Ishikawa (cell line): ENCODE measurements at regions not wholly inside any gene's neighbourhood (a gene's known extent, or its start where the extent isn't known, plus 50 kb on each side); places are given as distances from the start of the nearest gene placed in this dataset.

Experiments used
- CEBPB ChIP-seq: IDR thresholded peaks from 2 replicates; pipeline ENCODE4 v1.6.1; 2012
- CREB1 ChIP-seq: IDR thresholded peaks from 2 replicates; pipeline ENCODE4 v1.6.1; 2012; ENCODE audit warnings: low read depth
- EGR1 ChIP-seq: IDR thresholded peaks from 2 replicates; pipeline ENCODE4 v1.6.1; 2012
- EP300 ChIP-seq: IDR thresholded peaks from 2 replicates; pipeline ENCODE4 v1.6.1; 2012; ENCODE audit warnings: borderline replicate concordance
- FOXM1 ChIP-seq: IDR thresholded peaks from 2 replicates; pipeline ENCODE4 v1.6.1; 2012; ENCODE audit warnings: low read depth, borderline replicate concordance
- NFIC ChIP-seq: IDR thresholded peaks from 2 replicates; pipeline ENCODE4 v1.6.1; 2012
- RAD21 ChIP-seq: IDR thresholded peaks from 2 replicates; pipeline ENCODE4 v1.6.1; 2012; ENCODE audit warnings: low read depth
- REST ChIP-seq: IDR thresholded peaks from 2 replicates; pipeline ENCODE4 v1.6.1; 2012; ENCODE audit warnings: low read depth, mild to moderate bottlenecking
- TAF1 ChIP-seq: IDR thresholded peaks from 2 replicates; pipeline ENCODE4 v1.6.1; 2012; ENCODE audit warnings: low read depth, mild to moderate bottlenecking
- TCF12 ChIP-seq: IDR thresholded peaks from 2 replicates; pipeline ENCODE4 v1.6.1; 2012; ENCODE audit warnings: low read depth
- TEAD4 ChIP-seq: IDR thresholded peaks from 2 replicates; pipeline ENCODE4 v1.6.1; 2012
- YY1 ChIP-seq: IDR thresholded peaks from 2 replicates; pipeline ENCODE4 v1.6.1; 2012; ENCODE audit warnings: low read depth
- ZBTB7A ChIP-seq: IDR thresholded peaks from 2 replicates; pipeline ENCODE4 v1.6.1; 2012; ENCODE audit warnings: low read depth
- TF ChIP-seq, protein P1 (sequence below): IDR thresholded peaks from 2 replicates; pipeline ENCODE4 v1.6.1; 2012
- TF ChIP-seq, protein P2 (sequence below): IDR thresholded peaks from 2 replicates; pipeline ENCODE4 v1.6.1; 2012

- no peak for TF ChIP-seq ZBTB7A
- TF ChIP-seq TCF12: no peak
- no peak for TF ChIP-seq TAF1
- TF ChIP-seq NFIC: no peak
- TF ChIP-seq EP300: no peak
- no peak for TF ChIP-seq TEAD4
- TF ChIP-seq FOXM1: no peak
- TF ChIP-seq, protein P1, sequence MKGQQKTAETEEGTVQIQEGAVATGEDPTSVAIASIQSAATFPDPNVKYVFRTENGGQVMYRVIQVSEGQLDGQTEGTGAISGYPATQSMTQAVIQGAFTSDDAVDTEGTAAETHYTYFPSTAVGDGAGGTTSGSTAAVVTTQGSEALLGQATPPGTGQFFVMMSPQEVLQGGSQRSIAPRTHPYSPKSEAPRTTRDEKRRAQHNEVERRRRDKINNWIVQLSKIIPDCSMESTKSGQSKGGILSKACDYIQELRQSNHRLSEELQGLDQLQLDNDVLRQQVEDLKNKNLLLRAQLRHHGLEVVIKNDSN: no peak
- TF ChIP-seq REST: no peak
- no peak for TF ChIP-seq RAD21
- no peak for TF ChIP-seq CREB1
- no peak for TF ChIP-seq CEBPB
- TF ChIP-seq, protein P2, sequence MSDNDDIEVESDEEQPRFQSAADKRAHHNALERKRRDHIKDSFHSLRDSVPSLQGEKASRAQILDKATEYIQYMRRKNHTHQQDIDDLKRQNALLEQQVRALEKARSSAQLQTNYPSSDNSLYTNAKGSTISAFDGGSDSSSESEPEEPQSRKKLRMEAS: no peak
- no peak for TF ChIP-seq EGR1
- no peak for TF ChIP-seq YY1
Observed at GRCh38 chr1:185594786-185595410, 139.3 kb upstream of the HMCN1 start.

DNA sequence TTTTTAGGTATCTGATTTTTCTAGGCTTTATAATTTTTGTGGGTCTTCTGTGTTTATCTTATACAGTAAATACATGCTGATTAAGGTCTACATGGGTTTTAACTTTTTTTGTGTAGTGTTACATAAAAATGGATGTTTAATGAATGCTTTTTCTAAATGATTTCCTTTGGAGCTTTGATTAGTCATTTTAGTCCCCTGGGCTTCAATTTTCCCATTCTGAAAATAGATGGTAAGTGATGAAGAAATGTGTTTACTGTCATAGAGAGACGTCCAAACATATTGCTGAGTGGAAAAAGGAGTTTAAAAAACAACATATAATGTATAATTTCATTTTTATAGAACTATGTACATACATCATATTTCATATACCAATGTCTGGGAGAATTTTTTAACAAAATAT, 140.9 kb upstream of the HMCN1 start:
- TF ChIP-seq, protein P1: no peak
- no peak for TF ChIP-seq TEAD4
- TF ChIP-seq NFIC: no peak
- no peak for TF ChIP-seq YY1
- TF ChIP-seq CEBPB: no peak
- TF ChIP-seq TCF12: no peak
- TF ChIP-seq RAD21: no peak
- TF ChIP-seq, protein P2: no peak

GRCh38 chr1:185585770-185586169, 148.4 kb upstream of the HMCN1 start:
- TF ChIP-seq REST: no peak

- TF ChIP-seq NFIC: no peak
Observed at GRCh38 chr1:185581961-185582725, 152.0 kb upstream of the HMCN1 start.

DNA sequence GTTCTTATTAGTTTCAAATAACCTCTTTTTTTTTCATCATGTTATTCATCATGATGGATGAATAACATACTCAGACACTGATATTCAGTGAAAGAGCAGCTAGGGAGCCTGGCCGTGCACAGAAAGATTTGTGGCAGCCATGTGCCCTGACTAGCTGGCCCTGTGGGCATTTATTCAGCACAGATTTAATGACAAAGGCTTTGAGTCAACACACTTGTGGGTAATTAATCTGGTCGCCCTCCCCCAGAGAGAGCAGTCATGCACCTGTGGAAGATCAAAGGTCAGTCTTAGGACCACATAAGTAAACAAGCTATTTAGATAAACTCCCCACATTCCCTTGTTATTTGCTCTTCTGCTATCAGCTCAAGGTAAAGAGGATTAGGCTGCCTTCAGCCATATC, 153.2 kb upstream of the HMCN1 start:
- no peak for TF ChIP-seq CEBPB
- no peak for TF ChIP-seq TCF12
- no peak for TF ChIP-seq ZBTB7A
- TF ChIP-seq FOXM1: no peak
- no peak for TF ChIP-seq TEAD4
- TF ChIP-seq NFIC: no peak
- no peak for TF ChIP-seq RAD21
- TF ChIP-seq, protein P1: no peak
- TF ChIP-seq TAF1: no peak
- TF ChIP-seq EP300: no peak

- TF ChIP-seq FOXM1 (no peak), EP300 (no peak), TCF12 (no peak), CREB1 (no peak), EGR1 (no peak), CEBPB (no peak), RAD21 (no peak), REST (no peak)
- TF ChIP-seq, protein P1: no peak
Observed at GRCh38 chr1:185578293-185578692, 155.9 kb upstream of the HMCN1 start.
